Mesendoderm (in vitro differentiated cells): ENCODE measurements at regions not wholly inside any gene's neighbourhood (a gene's known extent, or its start where the extent isn't known, plus 50 kb on each side); places are given as distances from the start of the nearest gene placed in this dataset.
A peak's percentile ranks its signal among the peaks of the same experiment; 100 is the strongest.

Experiments
- DNase-seq: peaks from one replicate; pipeline ENCODE4 v3.0.0; 2013
- H2AK5ac ChIP-seq: 2 replicates; pipeline ENCODE4 v1.6.1; 2013; ENCODE audit warnings: low read length, inconsistent platforms
- H2BK120ac ChIP-seq: 2 replicates; pipeline ENCODE4 v1.6.1; 2013; ENCODE audit warnings: low read depth, mild to moderate bottlenecking, low read length, moderate library complexity, mixed read lengths
- H2BK15ac ChIP-seq: replicated peaks from 2 replicates; pipeline ENCODE4 v1.6.1; 2013; ENCODE audit warnings: low read depth, mild to moderate bottlenecking, moderate library complexity
- H2BK5ac ChIP-seq: 2 replicates; pipeline ENCODE4 v1.6.1; 2013; ENCODE audit warnings: low read length, inconsistent platforms
- H3K18ac ChIP-seq: 2 replicates; pipeline ENCODE4 v1.6.1; 2013; ENCODE audit warnings: mild to moderate bottlenecking, low read length, mixed read lengths
- H3K23ac ChIP-seq: one replicate; pipeline ENCODE4 v1.6.1; 2013; ENCODE audit warnings: low read length
- H3K27ac ChIP-seq: 2 replicates; pipeline ENCODE4 v1.5.1; 2013; ENCODE audit warnings: low read depth, mild to moderate bottlenecking, inconsistent platforms, low read length, moderate library complexity
- H3K27me3 ChIP-seq: 2 replicates; pipeline ENCODE4 v1.6.1; 2013; ENCODE audit warnings: low read length, control low read depth, mild to moderate bottlenecking, inconsistent platforms; ENCODE audit not compliant: insufficient read depth, poor library complexity
- H3K36me3 ChIP-seq: 2 replicates; pipeline ENCODE4 v1.6.1; 2013; ENCODE audit warnings: low read length, inconsistent platforms; ENCODE audit not compliant: control insufficient read depth, insufficient read depth
- H3K4ac ChIP-seq: one replicate; pipeline ENCODE4 v1.6.1; 2013; ENCODE audit warnings: low read depth, mild to moderate bottlenecking, low read length, moderate library complexity
- H3K4me1 ChIP-seq: 2 replicates; pipeline ENCODE4 v1.6.1; 2013; ENCODE audit warnings: low read depth, low read length, inconsistent platforms; ENCODE audit not compliant: control insufficient read depth
- H3K4me2 ChIP-seq: 2 replicates; pipeline ENCODE4 v1.6.1; 2013; ENCODE audit warnings: low read length
- H3K4me3 ChIP-seq: 2 replicates; pipeline ENCODE4 v1.5.1; 2013; ENCODE audit warnings: mild to moderate bottlenecking, low read length
- H3K56ac ChIP-seq: one replicate; pipeline ENCODE4 v1.6.1; 2013; ENCODE audit warnings: low read length
- H3K79me1 ChIP-seq: 2 replicates; pipeline ENCODE4 v1.6.1; 2013; ENCODE audit warnings: low read length, inconsistent platforms
- H3K79me2 ChIP-seq: 2 replicates; pipeline ENCODE4 v1.6.1; 2013; ENCODE audit warnings: mild to moderate bottlenecking, low read length; ENCODE audit not compliant: control insufficient read depth, insufficient read depth
- H3K9ac ChIP-seq: 2 replicates; pipeline ENCODE4 v1.6.1; 2013; ENCODE audit warnings: low read length, inconsistent platforms
- H4K5ac ChIP-seq: one replicate; pipeline ENCODE4 v1.6.1; 2013; ENCODE audit warnings: low read length
- H4K8ac ChIP-seq: one replicate; pipeline ENCODE4 v1.6.1; 2013; ENCODE audit warnings: low read depth, mild to moderate bottlenecking, control low read depth, low read length, moderate library complexity
- WGBS: extraction: QIAGEN DNeasy Blood & Tissue Kit; methylation state at CpG from one replicate; pipeline ENCODE4 v1.1.7; 2013; ENCODE audit warnings: low lambda C conversion rate, missing lambda C conversion rate; ENCODE audit not compliant: insufficient coverage; ENCODE audit errors: extremely low coverage; 5-methylcytosine and 5-hydroxymethylcytosine counted together

DNA sequence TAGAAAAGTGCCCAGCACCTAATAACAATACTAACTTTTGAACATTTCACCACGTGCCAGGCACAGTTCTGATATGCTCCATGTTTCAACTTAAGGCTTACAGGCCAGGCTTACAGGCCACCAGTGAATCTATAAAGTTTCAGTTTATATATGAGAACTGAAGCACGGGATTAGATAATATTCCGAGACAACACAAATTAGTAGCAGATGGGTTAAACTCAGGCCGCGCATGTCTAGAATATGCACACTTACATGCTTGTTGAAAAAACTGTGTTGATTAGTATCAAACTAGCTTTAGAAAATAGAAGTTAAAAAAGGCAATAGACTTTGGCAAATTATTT lies 587.9 kb downstream of the MTRR start:
- Histone ChIP-seq H3K27ac (no peak overlapping the region), H2BK120ac (no peak overlapping the region), H3K4me2 (no peak overlapping the region), H4K5ac (no peak overlapping the region), H3K9ac (no peak overlapping the region), H2BK15ac (no peak overlapping the region), H4K8ac (peak overlapping the region; percentile 96), H3K4ac (no peak overlapping the region), H3K79me2 (no peaks in the 10 kb centered on the region), H3K18ac (no peak overlapping the region), H2AK5ac (no peak overlapping the region), H3K56ac (no peak overlapping the region), H3K23ac (no peak overlapping the region), H3K79me1 (no peaks in the 10 kb centered on the region), H3K4me1 (no peaks in the 10 kb centered on the region), H2BK5ac (no peak overlapping the region), H3K36me3 (no peaks in the 10 kb centered on the region), H3K27me3 (no peaks in the 10 kb centered on the region), H3K4me3 (no peak overlapping the region)
- DNase-seq = no peak
- no CpG with 5 or more reads among the region's 5 CpGs for WGBS

DNA sequence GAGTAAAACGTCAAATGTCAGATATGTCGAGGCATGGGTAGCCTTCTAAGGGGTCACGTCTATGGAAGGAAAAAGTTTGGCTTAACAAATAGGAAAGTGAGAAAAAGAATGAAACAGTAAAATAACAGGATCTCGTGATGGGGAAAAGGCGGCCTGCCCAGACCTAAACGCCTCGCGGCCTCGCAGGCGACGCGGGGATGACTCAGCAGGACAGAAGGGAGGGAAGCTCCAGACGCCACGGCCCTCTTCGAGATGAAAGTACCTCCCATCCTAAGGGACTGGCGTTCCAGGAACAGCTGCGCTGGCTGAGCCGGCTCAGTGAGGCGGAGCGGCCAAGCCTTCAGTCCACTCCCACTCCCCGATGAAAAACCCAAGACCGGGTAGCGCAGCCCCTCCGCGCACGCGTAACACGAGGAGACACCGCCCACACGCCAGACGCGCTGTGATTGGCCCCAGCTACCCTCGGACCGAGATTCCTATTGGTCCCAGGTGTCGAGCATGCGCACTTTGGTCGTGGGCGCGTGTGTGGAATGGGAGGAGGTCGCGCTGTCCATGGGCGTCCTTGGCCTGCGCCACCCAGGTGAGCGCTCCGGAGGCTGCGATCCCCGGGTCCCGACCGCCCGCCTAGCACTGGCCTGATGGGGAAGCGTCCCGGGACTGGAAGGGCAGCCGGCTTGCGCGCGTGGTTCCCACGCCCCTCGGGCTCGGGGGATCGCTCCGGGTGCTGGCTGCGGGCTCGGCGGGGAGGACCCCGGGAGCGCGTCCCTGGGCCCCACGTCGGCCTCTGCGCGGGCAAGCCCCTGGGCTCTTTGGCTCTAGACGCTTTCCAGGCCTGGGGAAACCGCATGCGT lies 588.5 kb downstream of the MTRR start:
- Histone ChIP-seq H3K27ac (no peak overlapping the region), H3K18ac (no peak overlapping the region), H2BK5ac (no peak overlapping the region), H4K8ac (no peak overlapping the region), H2AK5ac (no peak overlapping the region), H3K4me3 (no peak overlapping the region), H3K9ac (no peak overlapping the region), H3K79me1 (no peaks in the 10 kb centered on the region), H3K27me3 (no peaks in the 10 kb centered on the region), H3K4ac (no peak overlapping the region), H3K36me3 (no peaks in the 10 kb centered on the region), H2BK15ac (no peak overlapping the region), H3K4me2 (no peak overlapping the region), H4K5ac (no peak overlapping the region), H3K4me1 (no peaks in the 10 kb centered on the region), H2BK120ac (no peak overlapping the region), H3K79me2 (no peaks in the 10 kb centered on the region), H3K56ac (no peak overlapping the region), H3K23ac (no peak overlapping the region)
- WGBS = no CpG with 5 or more reads among the region's 74 CpGs
- DNase-seq = peak; percentile 63

- no peak overlapping the region for H4K8ac ChIP-seq
- no peak overlapping the region for H2BK120ac ChIP-seq
- H3K4me2 ChIP-seq = no peak overlapping the region
- no peaks in the 10 kb centered on the region for H3K4me1 ChIP-seq
- H4K5ac ChIP-seq = no peak overlapping the region
- no CpG with 5 or more reads among the region's 22 CpGs for WGBS
- H3K27me3 ChIP-seq = no peaks in the 10 kb centered on the region
- no peak overlapping the region for H2BK15ac ChIP-seq
- no peak overlapping the region for H2AK5ac ChIP-seq
- H3K27ac ChIP-seq = no peak overlapping the region
- H3K79me1 ChIP-seq = no peaks in the 10 kb centered on the region
- H3K9ac ChIP-seq = no peak overlapping the region
- no peaks in the 10 kb centered on the region for H3K36me3 ChIP-seq
- no peak overlapping the region for H3K4me3 ChIP-seq
- H3K18ac ChIP-seq = no peak overlapping the region
- DNase-seq = no peak
- H3K4ac ChIP-seq = no peak overlapping the region
- H3K56ac ChIP-seq = no peak overlapping the region
- H3K79me2 ChIP-seq = no peaks in the 10 kb centered on the region
- no peak overlapping the region for H2BK5ac ChIP-seq
- no peak overlapping the region for H3K23ac ChIP-seq
Observed at GRCh38 chr5:8458038-8458383, 589.1 kb downstream of the MTRR start.

DNA sequence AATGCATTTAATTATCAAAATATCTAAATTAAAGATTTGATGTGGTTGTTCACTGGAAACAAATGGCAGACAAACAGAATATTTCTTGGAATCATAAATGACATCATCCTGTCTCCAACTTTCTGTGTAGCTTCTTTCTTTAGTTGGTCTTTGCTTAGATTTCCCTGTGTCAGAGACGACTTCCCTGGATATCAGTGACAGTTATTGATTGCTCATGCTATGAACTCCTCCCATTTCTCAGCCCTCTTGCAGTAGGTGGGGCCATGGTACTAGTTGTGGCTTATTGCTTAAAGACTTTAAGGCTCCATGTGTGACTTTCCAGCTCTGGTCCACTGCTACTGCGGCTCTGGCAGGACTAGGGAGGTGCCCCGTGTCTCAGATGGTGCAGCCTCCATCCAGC lies 592.6 kb downstream of the MTRR start:
- no peak for DNase-seq
- H2BK120ac ChIP-seq = no peak overlapping the region
- H2AK5ac ChIP-seq = no peak overlapping the region
- H3K18ac ChIP-seq = no peak overlapping the region
- no peaks in the 10 kb centered on the region for H3K27me3 ChIP-seq
- H3K4me1 ChIP-seq = no peaks in the 10 kb centered on the region
- H3K23ac ChIP-seq = no peak overlapping the region
- H2BK5ac ChIP-seq = no peak overlapping the region
- no peak overlapping the region for H3K27ac ChIP-seq
- H2BK15ac ChIP-seq = no peak overlapping the region
- no peaks in the 10 kb centered on the region for H3K79me2 ChIP-seq
- H3K4me3 ChIP-seq = no peak overlapping the region
- no peak overlapping the region for H3K9ac ChIP-seq
- no peak overlapping the region for H3K4ac ChIP-seq
- H3K36me3 ChIP-seq = no peaks in the 10 kb centered on the region
- H4K5ac ChIP-seq = no peak overlapping the region
- WGBS = no CpG with 5 or more reads among the region's 3 CpGs
- H3K79me1 ChIP-seq = no peaks in the 10 kb centered on the region
- H3K56ac ChIP-seq = no peak overlapping the region
- no peak overlapping the region for H3K4me2 ChIP-seq
- H4K8ac ChIP-seq = no peak overlapping the region

GRCh38 chr5:8462565-8462964 lies 593.6 kb downstream of the MTRR start:
- Histone ChIP-seq H3K9ac (no peak overlapping the region), H3K23ac (no peak overlapping the region), H3K18ac (no peak overlapping the region), H3K4me3 (no peak overlapping the region), H2AK5ac (no peak overlapping the region), H4K5ac (no peak overlapping the region), H3K27ac (no peak overlapping the region), H3K4ac (no peak overlapping the region), H3K4me2 (no peak overlapping the region), H2BK15ac (no peak overlapping the region), H2BK5ac (no peak overlapping the region), H2BK120ac (no peak overlapping the region), H3K4me1 (no peaks in the 10 kb centered on the region), H3K27me3 (no peaks in the 10 kb centered on the region), H3K79me1 (no peaks in the 10 kb centered on the region), H3K79me2 (no peaks in the 10 kb centered on the region), H3K56ac (no peak overlapping the region), H4K8ac (no peak overlapping the region), H3K36me3 (no peaks in the 10 kb centered on the region)
- no CpG with 5 or more reads among the region's 4 CpGs for WGBS
- no peak for DNase-seq

DNA sequence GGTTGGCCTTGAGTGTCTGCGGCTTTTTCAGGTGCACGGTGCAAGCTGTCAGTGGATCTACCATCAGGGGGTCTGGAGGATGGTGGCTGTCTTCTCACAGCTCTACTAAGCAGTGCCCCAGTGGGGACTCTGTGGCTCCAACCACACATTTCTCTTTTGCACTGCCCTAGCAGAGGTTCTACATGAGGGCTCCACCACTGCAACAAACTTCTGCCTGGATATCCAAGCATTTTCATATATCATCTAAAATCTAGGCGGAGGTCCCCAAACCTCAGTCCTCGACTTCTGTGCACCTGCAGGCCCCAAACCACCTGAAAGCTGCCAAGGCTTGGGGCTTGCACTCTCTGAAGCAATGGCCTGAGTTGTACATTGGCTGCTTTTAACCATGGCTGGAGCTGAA lies 601.5 kb downstream of the MTRR start:
- WGBS = no CpG with 5 or more reads among the region's 4 CpGs
- H3K23ac ChIP-seq = no peak overlapping the region

More for the DNA sequence above, 601.5 kb downstream of the MTRR start:
- H3K4me2 ChIP-seq = no peak overlapping the region
- H3K27me3 ChIP-seq = no peaks in the 10 kb centered on the region
- H3K18ac ChIP-seq = no peak overlapping the region
- H3K79me1 ChIP-seq = no peaks in the 10 kb centered on the region
- peak overlapping the region; percentile 4 for H3K4me3 ChIP-seq
- no peaks in the 10 kb centered on the region for H3K36me3 ChIP-seq
- no peak overlapping the region for H3K4ac ChIP-seq
- no peak overlapping the region for H2BK120ac ChIP-seq
- no peak overlapping the region for H3K9ac ChIP-seq
- H3K4me1 ChIP-seq = no peaks in the 10 kb centered on the region
- H4K5ac ChIP-seq = no peak overlapping the region
- no peak overlapping the region for H2BK5ac ChIP-seq
- no peak overlapping the region for H2AK5ac ChIP-seq
- H3K27ac ChIP-seq = no peak overlapping the region
- no peak for DNase-seq
- no peak overlapping the region for H3K56ac ChIP-seq
- H4K8ac ChIP-seq = no peak overlapping the region
- no peaks in the 10 kb centered on the region for H3K79me2 ChIP-seq
- H2BK15ac ChIP-seq = no peak overlapping the region
